IMR-90 (cell line): ENCODE measurements at regions not wholly inside any gene's neighbourhood (a gene's known extent, or its start where the extent isn't known, plus 50 kb on each side); places are given as distances from the start of the nearest gene placed in this dataset.

Source experiments
- ATAC-seq: fragments of 200-7000 bp; cut with Tn5 transposase; 2 replicates; pipeline ENCODE4 v1.9.1; 2020; ENCODE audit warnings: low read depth, mild to moderate bottlenecking, moderate library complexity
- BruUV-seq: library from RNA; stranded (reverse); fragments of 400-500 nt; replicated peaks from 2 replicates; lab custom pipeline; 2021; lab: Mats Ljungman, UMichigan
- CTCF ChIA-PET: fragments of 300-600 bp; formaldehyde crosslinking; extraction: SDS; loops from one replicate; lab custom pipeline; 2021; ENCODE audit warnings: antibody characterized with exemption; lab: Yijun Ruan, JAX
- POLR2A ChIA-PET: fragments of 300-600 bp; sonication (Branson Sonifier 250); formaldehyde crosslinking; loops from one replicate; lab custom pipeline; 2022; ENCODE audit warnings: antibody characterized with exemption; ENCODE audit not compliant: unreplicated experiment; lab: Charles Lee
- DNase-seq: peaks from one replicate; pipeline ENCODE4 v3.0.0; 2013
- H2AFZ ChIP-seq: replicated peaks from 2 replicates; pipeline ENCODE3; 2013; ENCODE audit warnings: low read length, mild to moderate bottlenecking; ENCODE audit not compliant: poor library complexity
- H2AK5ac ChIP-seq: 2 replicates; pipeline ENCODE4 v1.6.1; 2013; ENCODE audit warnings: low read depth, low read length, inconsistent platforms
- H2AK9ac ChIP-seq: replicated peaks from 2 replicates; pipeline ENCODE3; 2013; ENCODE audit warnings: mild to moderate bottlenecking, low read depth, low read length, moderate library complexity; ENCODE audit not compliant: poor library complexity
- H2BK120ac ChIP-seq: 2 replicates; pipeline ENCODE4 v1.6.1; 2013; ENCODE audit warnings: low read depth, low read length, inconsistent platforms
- H2BK15ac ChIP-seq: 3 replicates; pipeline ENCODE4 v1.6.1; 2013; ENCODE audit warnings: low read depth, low read length, inconsistent platforms
- H2BK20ac ChIP-seq: 2 replicates; pipeline ENCODE4 v1.6.1; 2013; ENCODE audit warnings: low read depth, mild to moderate bottlenecking, inconsistent platforms, low read length, moderate library complexity
- H2BK5ac ChIP-seq: 2 replicates; pipeline ENCODE4 v1.6.1; 2013; ENCODE audit warnings: mild to moderate bottlenecking, low read depth, low read length, inconsistent platforms; ENCODE audit not compliant: poor library complexity, severe bottlenecking
- H3K14ac ChIP-seq: replicated peaks from 2 replicates; pipeline ENCODE4 v1.6.1; 2013; ENCODE audit warnings: low read depth, low read length, inconsistent platforms
- H3K18ac ChIP-seq: 2 replicates; pipeline ENCODE4 v1.6.1; 2013; ENCODE audit warnings: low read depth, low read length, control low read depth
- H3K23ac ChIP-seq: 2 replicates; pipeline ENCODE4 v1.6.1; 2013; ENCODE audit warnings: low read depth, low read length, inconsistent platforms
- H3K27ac ChIP-seq: 2 replicates; pipeline ENCODE4 v1.5.1; 2013; ENCODE audit warnings: mild to moderate bottlenecking, control low read depth, low read length; ENCODE audit not compliant: insufficient read depth
- H3K27me3 ChIP-seq: 2 replicates; pipeline ENCODE4 v1.6.1; 2013; ENCODE audit warnings: low read length; ENCODE audit not compliant: control insufficient read depth, insufficient read depth
- H3K36me3 ChIP-seq: 2 replicates; pipeline ENCODE4 v1.6.1; 2013; ENCODE audit warnings: low read length, mixed read lengths; ENCODE audit not compliant: control insufficient read depth, insufficient read depth
- H3K4ac ChIP-seq: 2 replicates; pipeline ENCODE4 v1.6.1; 2013; ENCODE audit warnings: low read depth, low read length, inconsistent platforms
- H3K4me1 ChIP-seq: 2 replicates; pipeline ENCODE4 v1.6.1; 2013; ENCODE audit warnings: low read length, mixed read lengths; ENCODE audit not compliant: control insufficient read depth, insufficient read depth
- H3K4me2 ChIP-seq: 2 replicates; pipeline ENCODE4 v1.6.1; 2013; ENCODE audit warnings: low read depth, mild to moderate bottlenecking, control low read depth, low read length, moderate library complexity
- H3K4me3 ChIP-seq: 2 replicates; pipeline ENCODE4 v1.5.1; 2013; ENCODE audit warnings: low read depth, mild to moderate bottlenecking, control low read depth, low read length, moderate library complexity; ENCODE audit not compliant: insufficient read depth
- H3K56ac ChIP-seq: 2 replicates; pipeline ENCODE4 v1.6.1; 2013; ENCODE audit warnings: low read length, inconsistent platforms; ENCODE audit not compliant: insufficient read depth; ENCODE audit errors: extremely low read depth
- H3K79me1 ChIP-seq, 2 experiments: 2 replicates each; pipeline ENCODE4 v1.6.1; 2013; ENCODE audit warnings: low read length in 2 of 2, inconsistent platforms in 1 of 2, low read depth in 1 of 2
- H3K9ac ChIP-seq: 2 replicates; pipeline ENCODE4 v1.6.1; 2013; ENCODE audit warnings: low read depth, low read length, control low read depth
- H3K9me1 ChIP-seq: 2 replicates; pipeline ENCODE4 v1.6.1; 2013; ENCODE audit warnings: low read length, inconsistent platforms; ENCODE audit not compliant: insufficient read depth
- H3K9me3 ChIP-seq: 2 replicates; pipeline ENCODE4 v1.6.1; 2013; ENCODE audit warnings: low read length; ENCODE audit not compliant: control insufficient read depth, insufficient read depth
- H4K20me1 ChIP-seq: 2 replicates; pipeline ENCODE4 v1.6.1; 2013; ENCODE audit warnings: low read length, inconsistent platforms; ENCODE audit not compliant: insufficient read depth
- H4K5ac ChIP-seq: 2 replicates; pipeline ENCODE4 v1.6.1; 2013; ENCODE audit warnings: mild to moderate bottlenecking, low read depth, low read length, control low read depth
- H4K8ac ChIP-seq, 2 experiments: 2 replicates each; pipeline ENCODE4 v1.6.1; 2013; ENCODE audit warnings: low read depth in 2 of 2, low read length in 2 of 2, control low read depth in 1 of 2, inconsistent platforms in 1 of 2
- H4K91ac ChIP-seq: 2 replicates; pipeline ENCODE4 v1.6.1; 2013; ENCODE audit warnings: low read depth, low read length, inconsistent platforms; ENCODE audit not compliant: insufficient read depth
- BHLHE40 ChIP-seq: fragments of 150-350 bp; IDR thresholded peaks from 2 replicates; pipeline ENCODE4 v1.6.1; 2016; ENCODE audit warnings: mild to moderate bottlenecking, low read depth, low read length
- CEBPB ChIP-seq: IDR thresholded peaks from 2 replicates; pipeline ENCODE4 v1.6.1; 2012; ENCODE audit warnings: low read depth, low read length, improper control_type of control experiment
- FOS ChIP-seq: fragments of 150-350 bp; IDR thresholded peaks from 2 replicates; pipeline ENCODE4 v1.6.1; 2016; ENCODE audit warnings: low read depth, low read length
- MAFK ChIP-seq: IDR thresholded peaks from 2 replicates; pipeline ENCODE4 v1.6.1; 2012; ENCODE audit warnings: low read depth, low read length, improper control_type of control experiment
- MAZ ChIP-seq: IDR thresholded peaks from 2 replicates; pipeline ENCODE4 v1.6.1; 2012; ENCODE audit warnings: low read depth, mild to moderate bottlenecking, low read length, improper control_type of control experiment, moderate library complexity, borderline replicate concordance
- MXI1 ChIP-seq: IDR thresholded peaks from 2 replicates; pipeline ENCODE4 v1.6.1; 2012; ENCODE audit warnings: low read depth, mild to moderate bottlenecking, low read length, moderate library complexity, borderline replicate concordance
- NFE2L2 ChIP-seq: fragments of 150-350 bp; IDR thresholded peaks from 2 replicates; pipeline ENCODE4 v1.6.1; 2016; ENCODE audit warnings: low read depth, mild to moderate bottlenecking, low read length
- POLR2A ChIP-seq: IDR thresholded peaks from 2 replicates; pipeline ENCODE4 v1.6.1; 2012; ENCODE audit warnings: mild to moderate bottlenecking, low read depth, low read length
- RAD21 ChIP-seq: IDR thresholded peaks from 2 replicates; pipeline ENCODE4 v1.6.1; 2012; ENCODE audit warnings: low read length, improper control_type of control experiment
- RCOR1 ChIP-seq: IDR thresholded peaks from 2 replicates; pipeline ENCODE4 v1.6.1; 2012; ENCODE audit warnings: mild to moderate bottlenecking, low read length, improper control_type of control experiment; ENCODE audit not compliant: insufficient replicate concordance
- RFX5 ChIP-seq: IDR thresholded peaks from 2 replicates; pipeline ENCODE4 v1.8.0; 2012; ENCODE audit warnings: low read depth, mild to moderate bottlenecking, low read length, moderate library complexity
- SMC3 ChIP-seq: fragments of 150-350 bp; IDR thresholded peaks from 2 replicates; pipeline ENCODE4 v1.6.1; 2016; ENCODE audit warnings: low read depth, mild to moderate bottlenecking, antibody characterized with exemption, low read length, moderate library complexity
- USF2 ChIP-seq: fragments of 150-350 bp; IDR thresholded peaks from 2 replicates; pipeline ENCODE4 v1.6.1; 2017; ENCODE audit warnings: mild to moderate bottlenecking, antibody characterized with exemption, low read length, low read depth
- WGBS, 2 experiments: methylation state at CpG; one replicate each; pipeline versions ENCODE4 v1.1.5 to v1.1.7; 2013; ENCODE audit warnings: missing lambda C conversion rate in 2 of 2; ENCODE audit not compliant: insufficient read length in 1 of 2; ENCODE audit errors: extremely low coverage in 2 of 2; 5-methylcytosine and 5-hydroxymethylcytosine counted together
- dilution Hi-C: fragments of 300-500 bp; cut with HindIII; formaldehyde crosslinking; loops from one replicate; pipeline ENCODE4 v1.14.3; 2018; ENCODE audit warnings: low sequenced_read_pairs; ENCODE audit not compliant: unreplicated experiment
- in situ Hi-C: fragments of 300-500 bp; cut with MboI; formaldehyde crosslinking; loops from 3 replicates; pipeline ENCODE4 v1.14.3; 2019; ENCODE audit warnings: low sequenced_read_pairs, inconsistent platforms, mixed read lengths
- intact Hi-C: fragments of 100-400 bp; cut with micrococcal nuclease; formaldehyde crosslinking; loops from 2 replicates; pipeline ENCODE4 v1.10.0; 2022
- TF ChIP-seq, protein P1 (sequence below): fragments of 150-350 bp; IDR thresholded peaks from 2 replicates; pipeline ENCODE4 v1.6.1; 2016; ENCODE audit warnings: low read depth, mild to moderate bottlenecking, low read length, moderate library complexity, borderline replicate concordance

- no peak overlapping the region for H2BK120ac ChIP-seq
- H3K9ac ChIP-seq, result no peak overlapping the region
- no peak overlapping the region for H3K23ac ChIP-seq
- H3K4me3 ChIP-seq, result no peak overlapping the region
- POLR2A ChIA-PET, result no interaction called here
- H4K91ac ChIP-seq, result no peak overlapping the region
- in situ Hi-C loops (no loop called here), intact Hi-C loops (no loop called here), dilution Hi-C loops (no loop called here)
- H2AK5ac ChIP-seq, result no peak overlapping the region
- no peaks in the 10 kb centered on the region for H3K36me3 ChIP-seq
- ATAC-seq (no peak), DNase-seq (no peak)
- H3K9me1 ChIP-seq, result no peaks in the 10 kb centered on the region
- H3K9me3 ChIP-seq, result no peaks in the 10 kb centered on the region
- H3K4me1 ChIP-seq, result no peaks in the 10 kb centered on the region
- WGBS, 2 experiments, result no CpG with 5 or more reads among the region's 3 CpGs
- no peaks in the 10 kb centered on the region for H3K27me3 ChIP-seq
- H4K8ac ChIP-seq, result no peak overlapping the region
- H4K5ac ChIP-seq, result no peak overlapping the region
- no peak overlapping the region for H2BK20ac ChIP-seq
- no peak overlapping the region for H3K56ac ChIP-seq
- no peak overlapping the region for H3K4ac ChIP-seq
- no TSS peak for BruUV-seq
- no peak overlapping the region for H3K14ac ChIP-seq
- no peak overlapping the region for H2BK15ac ChIP-seq
- H3K18ac ChIP-seq, result no peak overlapping the region
- TF ChIP-seq MAFK (no peak), RCOR1 (no peak), MAZ (no peak), POLR2A (no peak), CEBPB (no peak), RFX5 (no peak), USF2 (no peak), SMC3 (no peak), FOS (no peak), RAD21 (no peak), NFE2L2 (no peak), MXI1 (no peak), BHLHE40 (no peak)
- TF ChIP-seq, protein P1, sequence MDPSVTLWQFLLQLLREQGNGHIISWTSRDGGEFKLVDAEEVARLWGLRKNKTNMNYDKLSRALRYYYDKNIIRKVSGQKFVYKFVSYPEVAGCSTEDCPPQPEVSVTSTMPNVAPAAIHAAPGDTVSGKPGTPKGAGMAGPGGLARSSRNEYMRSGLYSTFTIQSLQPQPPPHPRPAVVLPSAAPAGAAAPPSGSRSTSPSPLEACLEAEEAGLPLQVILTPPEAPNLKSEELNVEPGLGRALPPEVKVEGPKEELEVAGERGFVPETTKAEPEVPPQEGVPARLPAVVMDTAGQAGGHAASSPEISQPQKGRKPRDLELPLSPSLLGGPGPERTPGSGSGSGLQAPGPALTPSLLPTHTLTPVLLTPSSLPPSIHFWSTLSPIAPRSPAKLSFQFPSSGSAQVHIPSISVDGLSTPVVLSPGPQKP, result no peak
- CTCF ChIA-PET, result interaction anchor here (0.6 kb wide), 1 partner anchor 39 kb away, joined by 3 read pairs; no protein-coding TSS in a partner anchor
- no peaks in the 10 kb centered on the region for H3K79me1 ChIP-seq
- no peak overlapping the region for H3K27ac ChIP-seq
- no peak overlapping the region for H2AFZ ChIP-seq
- no peaks in the 10 kb centered on the region for H4K20me1 ChIP-seq
- H3K4me2 ChIP-seq, result no peak overlapping the region
- no peak overlapping the region for H2AK9ac ChIP-seq
- H2BK5ac ChIP-seq, result no peak overlapping the region
Observed at GRCh38 chr6:117008618-117009017, 131.6 kb downstream of the RFX6 start.
